ENCODE measurements at regions not wholly inside any gene's neighbourhood (a gene's known extent, or its start where the extent isn't known, plus 50 kb on each side); places are given as distances from the start of the nearest gene placed in this dataset.

DNA sequence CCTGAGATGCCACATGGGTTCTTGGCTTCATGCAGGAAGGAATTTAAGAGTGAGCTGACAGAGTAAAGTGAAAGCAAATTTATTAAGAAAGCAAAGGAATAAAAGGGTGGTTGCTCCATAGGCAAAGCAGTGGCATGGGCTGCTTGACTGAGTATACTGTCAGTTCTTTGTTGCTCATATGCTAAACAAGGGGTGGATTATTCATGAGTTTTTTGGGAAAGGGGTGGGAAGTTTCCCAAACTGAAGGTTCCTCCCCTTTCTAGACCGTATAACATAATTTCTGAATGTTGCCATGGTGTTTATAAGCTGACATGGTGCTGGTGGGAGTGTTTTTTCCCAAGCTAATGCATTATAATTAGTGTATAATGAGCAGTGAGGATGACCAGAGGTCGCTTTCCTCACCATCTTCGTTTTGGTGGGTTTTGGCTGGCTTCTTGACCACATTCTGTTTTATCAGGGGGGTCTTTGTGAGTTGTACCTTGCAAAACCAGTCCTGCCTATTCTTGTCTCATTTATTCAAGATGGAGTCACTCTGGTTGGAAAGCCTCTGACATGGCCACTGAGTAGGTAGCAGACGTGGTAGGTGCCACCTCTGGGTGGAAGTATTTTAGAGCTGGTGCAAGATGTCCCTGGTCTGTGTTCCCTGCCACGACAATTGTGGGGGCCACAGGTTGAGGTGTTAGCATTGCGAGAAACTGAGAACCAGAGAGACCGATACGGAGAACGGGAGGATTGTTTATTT is 107.5 kb upstream of the SDK1 start:
- no peak for TF ChIP-seq POLR2AphosphoS5 (IDR thresholded peaks at IDR 0.05; ENCODE audit: low read depth, low read length)
- no peak for TF ChIP-seq RAD21 (IDR thresholded peaks at IDR 0.05; ENCODE audit: low read length)
- TF ChIP-seq YY1 (IDR thresholded peaks at IDR 0.05; ENCODE audit: low read depth): no peak
- TF ChIP-seq NRF1 (IDR thresholded peaks at IDR 0.05; ENCODE audit: low read depth, low read length): no peak
- TF ChIP-seq, protein P1, sequence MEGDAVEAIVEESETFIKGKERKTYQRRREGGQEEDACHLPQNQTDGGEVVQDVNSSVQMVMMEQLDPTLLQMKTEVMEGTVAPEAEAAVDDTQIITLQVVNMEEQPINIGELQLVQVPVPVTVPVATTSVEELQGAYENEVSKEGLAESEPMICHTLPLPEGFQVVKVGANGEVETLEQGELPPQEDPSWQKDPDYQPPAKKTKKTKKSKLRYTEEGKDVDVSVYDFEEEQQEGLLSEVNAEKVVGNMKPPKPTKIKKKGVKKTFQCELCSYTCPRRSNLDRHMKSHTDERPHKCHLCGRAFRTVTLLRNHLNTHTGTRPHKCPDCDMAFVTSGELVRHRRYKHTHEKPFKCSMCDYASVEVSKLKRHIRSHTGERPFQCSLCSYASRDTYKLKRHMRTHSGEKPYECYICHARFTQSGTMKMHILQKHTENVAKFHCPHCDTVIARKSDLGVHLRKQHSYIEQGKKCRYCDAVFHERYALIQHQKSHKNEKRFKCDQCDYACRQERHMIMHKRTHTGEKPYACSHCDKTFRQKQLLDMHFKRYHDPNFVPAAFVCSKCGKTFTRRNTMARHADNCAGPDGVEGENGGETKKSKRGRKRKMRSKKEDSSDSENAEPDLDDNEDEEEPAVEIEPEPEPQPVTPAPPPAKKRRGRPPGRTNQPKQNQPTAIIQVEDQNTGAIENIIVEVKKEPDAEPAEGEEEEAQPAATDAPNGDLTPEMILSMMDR (IDR thresholded peaks at IDR 0.05): no peak
- TF ChIP-seq TAF1 (IDR thresholded peaks at IDR 0.05; ENCODE audit: borderline replicate concordance, low read depth, low read length): no peak
